ENCODE measurements at regions not wholly inside any gene's neighbourhood (a gene's known extent, or its start where the extent isn't known, plus 50 kb on each side); places are given as distances from the start of the nearest gene placed in this dataset.

GRCh38 chr12:24121911-24122310, 172.4 kb upstream of the SOX5 start:
- Histone ChIP-seq H3K36me3 (no peaks in the 10 kb centered on the region), H3K27ac (no peak overlapping the region), H3K4me1 (no peaks in the 10 kb centered on the region), H3K4me3 (no peak overlapping the region), H3K27me3 (replicated peaks in 1 of 7) (no peaks in the 10 kb centered on the region), H3K9me3 (no peaks in the 10 kb centered on the region)
- WGBS, 5 donors = 77 to 88% (median 83%) methylated on average over 4 of the region's 4 CpGs
- DNase-seq = no peak
- TF ChIP-seq POLR2AphosphoS5 (IDR thresholded peaks at IDR 0.05) = no peak
- TF ChIP-seq POLR2A (IDR thresholded peaks at IDR 0.05) = no peak
- intact Hi-C loops (cut with DNase I; ENCODE audit: low total_unique reads) = no loop called here

- H3K9me3 ChIP-seq = no peaks in the 10 kb centered on the region
- TF ChIP-seq POLR2AphosphoS5 (IDR thresholded peaks at IDR 0.05) (no peak), CTCF (IDR thresholded peaks at IDR 0.05 in 8 of 11, conservative IDR thresholded peaks at IDR 0.05 in 3 of 11) (no peak), POLR2A (IDR thresholded peaks at IDR 0.05) (no peak)
- intact Hi-C loops (cut with DNase I; ENCODE audit: low total_unique reads) = no loop called here
These were observed 169.2 kb upstream of the SOX5 start for GRCh38 chr12:24118668-24119067.

GRCh38 chr12:24116548-24116947, 167.1 kb upstream of the SOX5 start:
- TF ChIP-seq CTCF (IDR thresholded peaks at IDR 0.05 in 8 of 11, conservative IDR thresholded peaks at IDR 0.05 in 3 of 11) (no peak), POLR2A (IDR thresholded peaks at IDR 0.05) (no peak)
- Histone ChIP-seq H3K36me3 (no peaks in the 10 kb centered on the region), H3K9me3 (no peaks in the 10 kb centered on the region), H3K4me1 (no peaks in the 10 kb centered on the region), H3K27me3 (replicated peaks in 1 of 7) (no peaks in the 10 kb centered on the region), H3K4me3 (no peak overlapping the region), H3K27ac (no peak overlapping the region)
- intact Hi-C loops (cut with DNase I; ENCODE audit: low total_unique reads) = no loop called here
- DNase-seq = no peak
- WGBS, 5 donors = 0 to 57% (median 51%) methylated on average over 1 of the region's 1 CpG

More at GRCh38 chr12:24118668-24119067, 169.2 kb upstream of the SOX5 start:
- Histone ChIP-seq H3K27ac (no peak overlapping the region), H3K4me1 (no peaks in the 10 kb centered on the region), H3K36me3 (no peaks in the 10 kb centered on the region), H3K4me3 (no peak overlapping the region), H3K27me3 (replicated peaks in 1 of 7) (no peaks in the 10 kb centered on the region)
- 88 to 96% (median 88%) methylated on average over 1 of the region's 1 CpG for WGBS, 5 donors
- no peak for DNase-seq

GRCh38 chr12:24113701-24114100, 164.2 kb upstream of the SOX5 start:
- no peaks in the 10 kb centered on the region for H3K9me3 ChIP-seq
- H3K36me3 ChIP-seq = no peaks in the 10 kb centered on the region
- H3K4me1 ChIP-seq = peaks cover 0 to 3% (median 0%) of the 10 kb centered on the region in 6 donors
- TF ChIP-seq CTCF (IDR thresholded peaks at IDR 0.05 in 8 of 11, conservative IDR thresholded peaks at IDR 0.05 in 3 of 11) (no peak), POLR2A (IDR thresholded peaks at IDR 0.05) (no peak), POLR2AphosphoS5 (IDR thresholded peaks at IDR 0.05) (no peak)
- H3K4me3 ChIP-seq = no peak overlapping the region
- WGBS, 5 donors = 91 to 96% (median 93%) methylated on average over 2 of the region's 2 CpGs
- no peak overlapping the region for H3K27ac ChIP-seq
- no peaks in the 10 kb centered on the region for H3K27me3 ChIP-seq (replicated peaks in 1 of 7)
- intact Hi-C loops (cut with DNase I; ENCODE audit: low total_unique reads) = no loop called here
- DNase-seq = no peak

- Histone ChIP-seq H3K27ac (no peak overlapping the region), H3K9me3 (no peaks in the 10 kb centered on the region), H3K4me3 (no peak overlapping the region), H3K36me3 (no peaks in the 10 kb centered on the region), H3K4me1 (peaks cover 0 to 3% (median 0%) of the 10 kb centered on the region in 6 donors), H3K27me3 (replicated peaks in 1 of 7) (no peaks in the 10 kb centered on the region)
- no peak for TF ChIP-seq POLR2AphosphoS5 (IDR thresholded peaks at IDR 0.05)
- TF ChIP-seq CTCF (IDR thresholded peaks at IDR 0.05 in 8 of 11, conservative IDR thresholded peaks at IDR 0.05 in 3 of 11) = no peak
- TF ChIP-seq POLR2A (IDR thresholded peaks at IDR 0.05) = no peak
- intact Hi-C loops (cut with DNase I; ENCODE audit: low total_unique reads) = no loop called here
- DNase-seq = no peak
- 60 to 75% (median 70%) methylated on average over 2 of the region's 2 CpGs for WGBS, 5 donors
These were observed 162.1 kb upstream of the SOX5 start for GRCh38 chr12:24111616-24112015.

All from spleen (tissue), 11 donors.